Hepatic stellate cell (primary cell): ENCODE measurements at regions not wholly inside any gene's neighbourhood (a gene's known extent, or its start where the extent isn't known, plus 50 kb on each side); places are given as distances from the start of the nearest gene placed in this dataset.

Experiments used
- DNase-seq: peaks from one replicate; pipeline ENCODE4 v3.0.0; 2011; ENCODE audit warnings: low spot score

DNA sequence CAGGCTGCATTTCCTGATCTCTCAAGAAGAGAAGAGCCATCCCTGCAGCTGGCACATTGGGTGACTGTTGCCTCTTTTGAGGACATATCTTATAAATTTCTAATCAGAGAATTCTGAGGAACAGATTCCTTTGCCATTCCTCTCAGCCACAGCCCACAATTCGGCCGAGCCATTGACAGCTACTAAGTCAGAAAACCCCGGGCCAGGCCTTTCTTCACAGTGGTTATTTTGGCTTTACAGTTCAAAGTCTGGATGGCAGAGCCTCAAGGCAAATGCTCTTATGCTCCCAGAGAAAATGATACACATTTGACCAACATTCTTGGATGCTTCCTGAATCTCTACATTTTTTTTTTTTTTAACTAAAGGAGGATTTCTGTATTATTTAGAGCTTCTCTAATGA is 138.4 kb upstream of the FRMD6 start:
- DNase-seq, result no peak

DNA sequence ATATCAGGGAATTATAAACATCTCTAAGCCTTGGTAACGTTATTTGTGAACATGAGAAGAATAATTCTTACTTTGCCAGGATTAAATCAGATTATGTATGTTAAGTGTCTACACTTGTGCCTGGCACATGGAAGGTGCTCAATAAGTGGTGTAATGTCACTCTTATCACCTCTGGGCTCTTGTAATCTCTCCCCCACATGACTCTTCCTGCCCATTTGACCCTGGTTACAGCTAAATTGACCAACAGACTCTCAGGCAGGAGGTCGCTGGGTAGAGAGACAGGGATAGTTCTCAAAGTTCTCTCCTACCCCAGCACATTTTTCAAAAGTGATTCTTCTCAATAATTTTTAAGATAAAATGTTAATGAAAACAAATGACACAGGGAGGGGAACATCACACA is 137.8 kb upstream of the FRMD6 start:
- DNase-seq, result no peak

DNA sequence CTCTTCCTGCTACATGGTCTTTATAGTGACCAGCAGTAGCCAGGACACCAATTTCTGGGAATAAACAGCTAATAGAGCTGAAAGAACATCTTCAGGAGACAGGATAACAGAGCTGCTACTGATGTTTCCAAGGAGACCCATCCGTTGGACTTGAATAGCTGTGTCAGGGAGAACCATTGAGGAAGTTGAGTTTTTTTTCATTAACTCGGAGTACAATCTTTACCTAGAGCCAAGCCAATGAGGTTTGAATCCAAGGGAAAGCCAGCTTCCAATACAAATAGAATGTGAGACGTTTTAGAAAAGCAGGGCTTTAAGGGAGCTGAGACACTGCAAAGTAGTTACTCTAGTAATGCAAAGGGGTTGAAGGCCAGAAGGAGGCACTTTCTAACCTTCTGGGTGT is 136.1 kb upstream of the FRMD6 start:
- DNase-seq, result no peak

DNA sequence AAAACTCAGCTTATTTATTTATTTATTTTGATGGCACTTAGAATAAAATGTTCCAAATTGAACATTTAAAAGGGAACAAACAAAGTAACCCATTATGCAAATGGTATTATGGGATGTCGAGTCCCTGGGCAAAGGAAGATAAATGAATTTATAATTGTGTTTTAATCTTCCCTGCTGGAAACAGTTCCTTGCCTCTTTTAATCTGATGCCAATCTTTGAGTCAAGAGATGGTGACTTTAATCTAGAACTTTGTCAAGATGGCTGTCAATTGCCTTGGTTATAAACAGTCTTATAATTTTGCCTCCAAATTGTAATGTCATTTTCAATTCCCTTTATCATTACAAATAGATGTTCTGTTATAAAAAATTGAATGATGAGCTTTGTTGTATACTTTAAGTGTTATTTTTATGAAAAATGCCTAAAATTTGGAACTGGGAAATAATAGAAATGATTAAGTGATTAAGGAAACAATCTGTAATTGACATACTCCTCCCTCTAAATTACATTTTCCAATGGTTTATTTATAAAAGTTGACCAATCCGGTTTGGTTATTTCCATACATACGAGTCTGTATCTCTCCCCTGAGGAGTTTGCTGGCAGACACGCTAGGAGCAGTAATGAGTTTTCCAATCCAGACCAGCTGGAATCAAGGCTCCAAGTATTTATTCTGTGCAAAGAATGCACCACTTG is 134.9 kb upstream of the FRMD6 start:
- DNase-seq, result no peak

DNA sequence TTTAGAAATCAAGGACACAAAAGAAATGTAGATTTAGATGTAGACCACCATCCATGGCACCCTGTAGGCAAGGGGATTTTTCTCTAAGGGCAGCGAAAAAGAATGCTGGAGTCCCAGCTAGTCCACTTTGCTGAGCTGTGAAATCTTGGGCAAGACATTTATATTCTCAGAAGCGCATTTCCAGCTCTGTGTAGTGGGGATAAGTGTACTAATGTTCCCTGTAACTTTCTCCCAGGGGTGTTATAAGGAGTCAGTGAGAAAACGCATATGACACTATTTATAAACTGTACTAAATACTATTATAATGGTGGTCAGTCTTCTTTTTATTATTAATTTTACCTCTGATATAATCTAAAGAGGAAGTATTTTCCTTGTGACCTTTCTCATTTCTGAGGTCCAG is 133.4 kb upstream of the FRMD6 start:
- DNase-seq, result no peak

DNA sequence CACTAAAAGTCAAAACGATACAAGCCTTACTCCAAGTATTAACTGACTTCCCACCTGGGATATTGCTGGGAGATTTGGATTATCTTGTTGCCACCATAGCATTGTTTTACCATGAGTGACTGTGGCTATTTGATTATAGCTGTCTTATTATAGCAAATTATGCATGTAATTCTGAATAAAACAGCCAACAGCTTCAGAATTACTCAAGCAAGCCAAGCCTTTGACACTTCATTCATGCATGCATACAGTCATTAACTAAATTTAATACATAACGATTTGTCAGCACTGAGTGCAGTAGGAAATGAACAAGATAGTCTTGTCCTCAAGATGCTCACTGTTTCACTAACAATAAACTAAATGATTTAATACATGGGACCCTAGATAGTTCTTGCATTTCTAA is 133.0 kb upstream of the FRMD6 start:
- no peak for DNase-seq

DNA sequence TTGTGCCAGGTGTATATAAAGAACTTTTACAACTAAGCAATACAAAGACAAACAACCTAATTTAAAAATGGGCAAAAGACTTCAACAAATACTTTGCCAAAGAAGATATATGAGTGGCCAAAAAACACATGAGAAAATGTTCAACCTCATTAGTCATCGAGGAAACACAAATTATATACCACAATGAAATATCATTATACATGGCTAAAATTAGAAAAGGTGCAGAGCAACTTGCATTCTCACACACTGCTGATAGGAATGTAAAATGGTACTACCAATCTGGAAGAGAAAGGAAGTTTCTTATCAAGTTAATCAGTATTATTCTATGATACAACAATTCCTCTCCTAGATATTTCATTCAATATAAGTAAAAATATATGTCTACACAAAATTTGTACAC is 131.6 kb upstream of the FRMD6 start:
- no peak for DNase-seq

DNA sequence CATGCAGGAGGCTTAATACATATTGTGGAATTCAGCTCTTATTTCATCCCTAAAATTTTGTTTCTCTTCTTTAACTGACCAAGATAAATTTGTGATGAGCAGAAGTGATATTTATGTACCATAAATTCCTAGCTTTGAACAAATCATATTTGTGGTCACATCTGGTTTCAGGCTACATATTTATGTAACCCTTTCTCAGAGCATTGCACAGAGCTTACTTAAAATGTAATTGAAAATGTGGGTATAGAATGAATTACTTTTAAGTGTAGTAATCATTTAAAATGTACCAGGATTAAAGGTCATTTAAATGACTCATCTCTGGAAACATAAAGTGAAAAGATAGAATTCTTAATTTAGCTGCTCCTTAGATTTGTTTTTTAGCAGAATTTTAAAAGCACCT is 129.9 kb upstream of the FRMD6 start:
- peak; percentile 29 for DNase-seq

DNA sequence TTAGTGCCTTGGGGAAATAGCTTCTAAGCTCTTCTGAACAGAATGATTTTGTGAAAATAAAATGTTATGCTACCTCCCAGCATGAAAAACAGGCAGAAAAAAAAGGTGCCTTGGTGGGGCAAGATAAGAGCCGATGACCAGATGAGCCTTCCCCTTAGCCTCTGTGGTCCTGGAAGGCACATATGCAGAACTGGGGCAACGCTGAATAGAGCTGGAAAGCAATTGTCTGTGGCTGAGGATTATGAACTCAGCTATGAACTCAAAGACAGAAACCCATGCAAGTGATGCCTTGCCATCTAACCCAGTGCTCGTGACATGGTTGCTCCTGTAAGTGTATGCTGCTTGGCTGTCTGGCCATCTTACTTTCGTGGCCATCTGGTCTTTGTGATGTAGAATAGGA is 128.5 kb upstream of the FRMD6 start:
- DNase-seq, result no peak

DNA sequence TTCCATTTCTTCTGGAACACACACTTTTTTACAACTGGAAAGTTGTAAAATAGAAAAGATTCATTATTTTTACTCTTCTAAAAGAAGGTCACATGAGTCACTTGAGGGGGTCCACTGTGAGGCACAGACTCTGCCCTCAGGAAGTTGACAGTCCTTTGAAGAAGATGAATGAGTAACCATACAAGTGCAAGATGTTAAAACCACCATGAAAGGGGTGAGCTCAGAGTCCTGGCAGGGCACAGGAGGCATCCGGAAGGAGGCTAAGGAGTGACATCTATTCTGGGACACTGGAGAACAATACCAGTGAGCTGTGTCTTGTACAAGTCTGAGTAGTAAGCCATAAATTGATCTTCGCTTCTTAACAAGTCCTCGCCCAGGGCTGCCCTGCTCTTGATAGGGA is 126.0 kb upstream of the FRMD6 start:
- no peak for DNase-seq

DNA sequence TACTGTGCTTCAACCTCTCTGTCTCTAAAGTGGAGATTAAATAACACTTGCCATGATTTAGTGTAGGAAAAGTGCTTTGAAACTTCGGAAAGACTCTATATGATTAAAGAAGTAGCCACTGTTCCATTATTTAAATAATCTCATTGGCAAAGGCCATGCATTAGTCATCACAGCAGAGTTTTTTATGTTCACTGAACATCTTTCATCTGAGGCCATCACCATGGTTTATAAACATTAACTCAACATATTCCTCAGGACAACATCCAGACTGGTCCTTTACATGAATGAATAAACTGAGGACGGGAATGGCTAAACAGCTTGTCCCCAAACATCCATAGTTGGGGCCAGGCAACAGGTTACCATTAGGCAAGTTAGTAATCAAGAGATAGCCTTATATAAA is 124.6 kb upstream of the FRMD6 start:
- DNase-seq, result peak; percentile 19

DNA sequence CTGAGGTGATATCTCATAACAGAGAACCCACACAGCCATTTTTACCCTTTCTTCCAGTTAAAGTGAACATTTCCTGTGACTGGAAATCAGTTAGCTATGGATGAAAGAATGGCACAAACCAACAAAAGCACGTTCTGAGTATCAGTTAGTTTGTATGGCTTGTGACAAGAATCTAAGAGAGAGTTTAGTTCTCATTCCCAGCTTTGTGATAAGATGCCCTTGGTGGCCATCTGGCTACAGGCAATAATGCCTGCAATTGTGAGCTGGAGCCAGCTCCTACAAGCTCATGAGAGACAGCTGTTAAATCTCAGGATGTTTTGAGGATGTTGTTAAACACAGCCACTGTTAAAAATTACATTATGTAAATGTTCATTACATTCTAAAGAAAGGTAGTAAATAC is 122.0 kb upstream of the FRMD6 start:
- DNase-seq, result no peak

DNA sequence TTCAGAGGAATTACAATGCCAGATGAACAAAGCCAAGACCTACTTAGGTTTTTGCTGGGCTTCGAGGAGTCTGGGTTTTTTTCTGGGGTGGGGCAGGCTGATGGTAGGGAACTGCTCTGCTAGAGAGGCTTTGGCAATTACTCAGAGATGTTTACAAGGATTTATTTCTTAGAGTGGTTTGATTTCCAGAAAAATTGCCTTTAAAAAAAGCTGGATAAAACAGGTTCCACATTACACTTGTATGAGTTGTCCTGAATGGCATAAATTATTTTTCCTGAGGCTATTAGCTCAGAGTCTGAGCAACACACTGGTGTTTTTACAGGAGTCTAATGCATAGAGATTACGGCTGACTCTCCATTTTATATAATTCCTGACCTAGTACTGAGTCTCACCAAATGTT is 118.5 kb upstream of the FRMD6 start:
- no peak for DNase-seq

DNA sequence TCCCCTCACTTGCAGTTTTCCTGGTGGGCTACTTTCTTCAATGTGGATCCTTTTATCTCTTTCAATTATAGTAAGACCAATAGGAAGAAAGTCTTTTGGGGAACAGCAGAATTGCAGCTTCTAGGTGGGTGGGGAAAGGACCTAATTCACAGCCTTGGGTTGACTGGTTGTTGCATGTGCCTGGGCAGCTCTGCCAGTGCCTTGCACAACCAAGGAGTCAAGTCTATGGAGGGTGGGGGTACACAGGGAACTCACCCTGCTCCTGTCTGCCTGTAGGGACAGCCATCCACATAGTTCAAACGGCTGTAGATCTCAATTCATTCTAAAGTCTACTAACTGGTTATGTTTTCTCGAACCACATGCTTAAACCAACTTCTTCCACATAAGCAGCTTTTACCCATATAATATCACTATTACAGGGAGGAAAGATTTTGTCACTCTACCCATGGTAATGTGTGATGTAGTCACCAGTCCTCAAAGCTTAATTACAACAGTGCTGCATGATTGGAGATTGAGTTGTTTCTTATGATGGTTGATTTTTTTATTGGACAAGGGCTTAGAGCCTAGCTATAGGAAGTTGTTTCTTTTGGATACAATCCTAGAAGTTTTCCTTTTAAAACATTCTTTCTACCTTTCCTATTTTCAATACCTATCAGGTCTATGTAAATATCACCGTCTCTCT is 117.7 kb upstream of the FRMD6 start:
- no peak for DNase-seq

DNA sequence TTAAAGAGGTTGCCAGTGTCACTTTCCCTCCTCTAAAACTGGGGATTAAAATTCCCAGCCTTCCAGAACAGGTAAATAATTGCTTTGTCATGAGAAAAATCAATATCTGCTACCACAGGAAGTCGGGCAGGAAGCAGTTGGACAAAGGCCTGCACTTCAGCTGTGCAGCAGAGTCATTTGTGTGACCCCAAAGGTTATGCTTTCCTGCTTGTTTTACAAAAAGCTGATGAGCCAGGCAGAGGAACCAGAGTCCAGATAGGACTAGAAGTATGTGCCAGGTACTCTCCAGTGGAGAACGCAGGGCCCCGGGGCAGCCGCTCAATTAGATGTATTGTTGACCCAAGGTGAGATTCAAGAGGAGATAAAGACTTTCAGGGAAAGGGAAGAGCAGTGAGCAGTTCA is 117.1 kb upstream of the FRMD6 start:
- DNase-seq, result no peak

DNA sequence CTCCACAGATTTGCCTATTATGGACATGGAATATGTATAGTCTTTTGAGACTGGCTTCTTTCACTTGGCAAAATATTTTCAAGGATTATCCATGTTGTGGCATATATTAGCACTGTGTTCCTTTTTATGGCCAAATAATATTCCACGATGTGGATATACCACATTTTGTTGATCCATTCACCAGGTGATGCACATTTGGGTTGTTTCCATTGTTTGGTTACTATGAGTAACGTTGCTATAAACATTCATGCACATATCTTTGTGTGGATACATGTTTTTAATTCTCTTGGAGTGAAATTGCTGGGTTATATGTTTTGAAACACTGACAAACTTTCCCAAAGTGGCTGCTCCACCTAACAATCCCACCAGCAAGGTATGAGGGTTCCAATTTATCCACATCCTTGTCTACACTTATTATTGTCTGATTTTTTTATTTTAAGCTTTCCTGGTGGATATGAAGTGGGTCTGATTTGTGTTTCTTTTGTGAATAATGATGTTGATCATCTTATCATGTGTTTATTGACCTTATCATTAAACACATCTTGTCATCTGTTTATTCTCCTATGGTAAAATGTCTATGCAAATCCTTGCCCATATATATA is 116.2 kb upstream of the FRMD6 start:
- DNase-seq, result no peak

DNA sequence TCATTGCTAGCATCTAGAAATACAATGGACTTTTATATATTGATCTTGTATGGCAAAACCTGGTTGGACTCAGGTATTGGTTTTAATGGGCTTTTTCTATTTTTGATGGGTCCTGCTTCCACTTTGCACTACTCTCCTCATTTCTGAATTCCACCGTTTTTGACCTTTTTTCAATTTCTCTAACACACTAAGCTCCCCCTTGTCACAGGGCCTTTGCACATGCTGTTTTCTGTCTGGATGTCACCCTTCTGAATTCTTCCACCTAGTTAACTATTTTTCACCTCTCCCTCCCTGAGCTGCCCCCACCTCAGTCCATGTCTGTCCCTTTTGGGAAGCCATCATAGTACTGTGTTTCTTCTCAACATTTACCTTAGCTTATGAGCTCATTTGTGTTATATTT is 112.7 kb upstream of the FRMD6 start:
- no peak for DNase-seq

DNA sequence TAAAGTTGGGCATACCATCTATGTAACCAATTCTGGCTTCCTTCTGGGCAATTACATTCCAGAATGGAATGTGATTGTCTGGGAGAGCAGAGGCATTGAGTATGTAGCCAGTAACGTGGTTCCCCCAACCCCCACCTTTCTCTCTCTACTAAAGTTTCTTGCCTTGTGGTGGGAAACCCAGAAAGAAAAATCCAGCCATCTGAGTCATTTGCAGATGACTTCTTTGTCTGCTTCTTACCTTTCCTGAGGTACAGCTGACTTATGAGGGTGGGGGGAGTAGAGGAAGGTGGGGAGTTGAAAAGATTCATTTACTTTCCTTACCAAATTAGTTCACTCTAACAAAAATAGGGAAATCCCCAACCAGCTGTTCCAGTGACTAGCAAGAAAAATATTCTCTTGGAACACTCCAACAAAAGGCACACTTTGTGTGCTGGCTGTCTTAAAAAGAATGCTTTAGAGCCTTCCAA is 112.1 kb upstream of the FRMD6 start:
- peak; percentile 40 for DNase-seq

DNA sequence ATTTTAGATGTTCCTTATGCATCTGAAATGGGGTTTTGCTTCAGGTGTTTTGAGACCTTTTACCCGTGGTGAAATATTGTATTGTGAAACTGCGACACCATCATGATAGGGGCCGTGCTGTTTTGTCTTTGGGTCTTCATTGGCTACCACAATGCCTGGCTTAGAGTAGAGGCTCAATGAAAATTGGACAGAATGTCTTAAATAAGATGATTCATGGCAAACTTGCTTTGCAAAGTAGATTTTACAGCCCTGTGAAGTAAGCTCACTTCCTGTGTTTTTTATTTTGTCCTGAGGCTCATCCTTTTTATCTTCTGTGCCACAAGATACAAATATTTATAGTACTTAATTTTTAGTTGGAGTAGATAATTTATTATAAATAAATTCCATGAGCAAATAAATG is 111.3 kb upstream of the FRMD6 start:
- no peak for DNase-seq

DNA sequence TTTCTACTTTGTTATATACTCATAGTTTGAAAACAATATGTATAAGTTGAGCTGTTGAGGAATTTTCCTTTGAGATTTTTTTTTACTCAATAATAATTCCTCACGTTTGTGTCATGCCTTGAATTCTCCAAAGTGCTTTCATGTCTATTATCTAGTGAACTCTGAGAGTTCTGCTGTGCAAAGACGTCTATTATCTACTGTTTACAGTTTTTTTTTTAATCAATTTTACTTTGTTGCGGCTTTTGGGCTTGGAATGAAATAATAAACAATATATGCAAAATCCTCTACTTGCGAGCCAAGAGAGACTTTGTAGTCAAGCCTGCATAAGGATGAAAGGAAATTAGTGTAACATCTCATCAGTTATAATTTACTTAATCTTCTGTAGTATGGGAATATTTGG is 107.2 kb upstream of the FRMD6 start:
- no peak for DNase-seq

DNA sequence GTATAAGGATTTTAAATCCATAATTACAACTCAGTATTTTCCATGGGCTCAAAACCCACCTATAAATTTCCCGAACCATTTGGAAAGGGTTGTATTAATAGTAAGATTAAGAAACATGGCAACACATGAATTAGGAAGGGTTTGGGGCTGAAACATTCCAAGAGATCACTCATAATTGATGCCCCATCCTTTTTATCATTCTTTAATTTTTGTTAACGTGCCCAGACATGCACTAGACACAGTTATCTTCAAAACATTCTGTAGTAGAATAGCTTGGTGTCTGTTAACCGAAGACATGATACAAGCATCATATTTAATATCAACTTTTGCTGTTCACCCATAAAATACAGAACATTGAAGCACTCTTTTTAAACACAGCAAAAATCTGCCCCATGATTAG is 106.8 kb upstream of the FRMD6 start:
- no peak for DNase-seq

DNA sequence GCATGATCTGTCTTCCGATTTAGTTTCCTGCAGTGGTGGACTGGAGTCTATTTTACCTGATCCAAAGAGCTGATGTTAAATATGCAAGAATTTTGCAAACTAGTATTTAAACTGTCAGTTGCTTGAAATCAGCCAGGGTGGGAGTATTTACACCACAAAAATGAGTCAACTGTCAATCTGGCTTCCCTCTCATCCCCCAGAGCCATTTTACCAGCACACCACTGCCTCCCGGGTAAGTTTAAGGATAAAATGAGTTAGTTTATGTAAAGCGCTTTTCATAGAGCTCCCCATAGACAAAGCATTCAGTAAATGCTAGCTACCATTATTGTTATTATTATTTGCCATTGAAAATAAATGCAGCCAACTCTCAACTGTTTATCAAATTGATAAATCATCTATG is 106.3 kb upstream of the FRMD6 start:
- no peak for DNase-seq

DNA sequence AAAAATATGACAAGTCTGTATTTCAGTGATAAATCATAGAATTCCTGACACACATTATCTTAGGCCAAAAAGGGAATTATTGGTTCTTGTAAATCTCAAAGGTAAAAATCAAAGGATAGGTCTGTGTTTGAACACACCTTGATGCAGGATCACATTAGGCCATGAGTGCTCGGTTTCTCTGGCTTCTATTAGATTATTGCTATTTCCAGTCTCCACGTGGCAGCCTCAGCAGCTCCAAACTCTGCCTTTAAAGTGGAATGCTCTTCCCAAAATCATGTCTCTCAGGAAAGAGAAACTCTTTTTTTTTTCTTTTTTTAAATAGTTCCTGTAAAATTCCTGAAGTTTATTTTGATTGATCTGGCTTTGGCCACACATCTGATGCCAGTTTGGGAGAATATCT is 105.6 kb upstream of the FRMD6 start:
- no peak for DNase-seq
